ENCODE measurements at regions not wholly inside any gene's neighbourhood (a gene's known extent, or its start where the extent isn't known, plus 50 kb on each side); places are given as distances from the start of the nearest gene placed in this dataset.

DNA sequence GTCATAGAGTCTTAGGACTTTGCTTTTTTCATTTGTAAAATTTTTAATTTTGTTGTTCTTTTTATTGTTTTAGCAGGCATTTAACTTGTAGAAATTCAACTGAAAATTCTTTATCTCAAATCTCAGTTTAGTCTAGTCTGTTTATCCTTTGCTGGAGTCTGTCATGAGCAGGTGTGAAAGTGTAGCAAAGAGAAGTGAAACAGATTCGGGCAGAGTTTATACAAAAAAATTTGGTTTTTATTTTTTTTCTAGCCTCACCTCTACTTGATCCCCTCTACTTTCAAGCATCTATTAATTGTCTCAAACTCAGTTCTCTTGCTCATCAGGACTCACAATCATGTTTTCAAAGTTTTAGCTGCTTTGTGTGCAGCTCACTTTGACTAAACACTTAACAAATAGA, 655.2 kb downstream of the HDGFL1 start:
- TF ChIP-seq GATA2 (IDR thresholded peaks at IDR 0.05; ENCODE audit: low read depth, low read length) (no peak), GATA3 (IDR thresholded peaks at IDR 0.05; ENCODE audit: low read depth, low read length) (no peak)
